WERI-Rb-1 (cell line): ENCODE measurements at regions not wholly inside any gene's neighbourhood (a gene's known extent, or its start where the extent isn't known, plus 50 kb on each side); places are given as distances from the start of the nearest gene placed in this dataset.
A peak's percentile ranks its signal among the peaks of the same experiment; 100 is the strongest.

Experiments
- DNase-seq: peaks from one replicate; pipeline ENCODE4 v3.0.0-alpha.2; 2020
- H3K27ac ChIP-seq: fragments of 250-450 bp; sonication (Bioruptor Pico); 2 replicates; pipeline ENCODE4 v1.5.1; 2020; ENCODE audit warnings: mild to moderate bottlenecking, moderate library complexity
- H3K27me3 ChIP-seq: fragments of 250-450 bp; sonication (Bioruptor Pico); 2 replicates; pipeline ENCODE4 v1.5.1; 2021; ENCODE audit warnings: mild to moderate bottlenecking, low read depth, moderate library complexity; ENCODE audit not compliant: insufficient read depth, severe bottlenecking
- H3K36me3 ChIP-seq: fragments of 250-450 bp; sonication (Bioruptor Pico); 2 replicates; pipeline ENCODE4 v1.5.1; 2020; ENCODE audit warnings: mild to moderate bottlenecking, moderate library complexity
- H3K4me3 ChIP-seq: 2 replicates; pipeline ENCODE4 v1.5.1; 2011; ENCODE audit warnings: low read depth, mild to moderate bottlenecking, control low read depth, low read length
- H3K9me3 ChIP-seq: fragments of 250-450 bp; sonication (Bioruptor Pico); 2 replicates; pipeline ENCODE4 v1.5.1; 2021; ENCODE audit warnings: mild to moderate bottlenecking, moderate library complexity; ENCODE audit not compliant: severe bottlenecking
- TF ChIP-seq, protein P1 (sequence below): IDR thresholded peaks from 2 replicates; pipeline ENCODE4 v1.5.1; 2011; ENCODE audit warnings: low read depth, mild to moderate bottlenecking, control low read depth, inconsistent platforms, low read length

DNA sequence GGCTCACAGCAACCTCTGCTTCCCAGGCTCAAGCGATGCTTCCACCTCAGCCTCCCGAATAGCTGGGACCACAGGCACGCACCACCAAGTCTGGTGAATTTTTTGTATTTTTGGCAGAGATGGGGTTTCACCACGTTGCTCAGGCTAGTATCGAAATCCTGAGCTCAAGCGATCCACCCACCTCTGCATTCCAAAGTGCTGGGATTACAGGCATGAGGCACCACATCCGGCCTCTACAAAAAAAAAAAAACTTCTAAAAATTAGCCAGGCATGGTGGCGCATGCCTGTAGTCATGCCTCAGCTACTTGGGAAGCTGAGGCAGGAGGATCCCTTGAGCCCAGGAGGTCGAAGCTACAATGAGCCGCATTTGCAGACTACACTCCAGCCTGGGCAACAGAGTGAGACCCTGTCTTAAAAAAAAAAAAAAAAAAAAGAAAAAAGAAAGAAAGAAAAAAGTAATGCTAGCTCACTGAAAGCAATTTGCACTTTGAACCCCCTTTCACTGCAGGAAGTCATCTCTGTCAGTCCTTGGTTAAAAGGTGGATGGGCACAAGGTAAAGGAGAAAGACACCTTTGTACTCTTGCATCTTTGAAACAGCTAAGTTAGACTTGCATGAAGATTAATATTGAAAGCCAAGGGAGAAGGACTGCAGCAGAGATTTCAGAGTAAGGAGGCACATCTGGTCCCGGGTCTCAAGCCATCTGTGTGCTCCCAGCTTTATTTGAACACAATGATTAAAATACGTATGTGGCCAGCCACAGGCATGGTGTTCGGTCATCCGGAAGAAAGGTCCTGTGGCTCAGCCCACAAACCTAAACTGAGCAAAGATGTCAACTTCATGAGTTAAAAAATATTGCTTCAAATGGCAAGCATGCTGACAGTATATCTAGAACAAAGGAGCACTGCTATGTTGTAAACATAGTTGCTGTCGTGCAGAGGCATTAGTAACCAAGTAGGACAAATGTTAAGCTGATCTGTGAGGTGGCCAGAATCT is 103.8 kb upstream of the HMGA2 start:
- DNase-seq = peak; percentile 18
- no peaks in the 10 kb centered on the region for H3K27me3 ChIP-seq
- H3K9me3 ChIP-seq = no peaks in the 10 kb centered on the region
- no peak overlapping the region for H3K27ac ChIP-seq
- no peaks in the 10 kb centered on the region for H3K36me3 ChIP-seq
- TF ChIP-seq, protein P1, sequence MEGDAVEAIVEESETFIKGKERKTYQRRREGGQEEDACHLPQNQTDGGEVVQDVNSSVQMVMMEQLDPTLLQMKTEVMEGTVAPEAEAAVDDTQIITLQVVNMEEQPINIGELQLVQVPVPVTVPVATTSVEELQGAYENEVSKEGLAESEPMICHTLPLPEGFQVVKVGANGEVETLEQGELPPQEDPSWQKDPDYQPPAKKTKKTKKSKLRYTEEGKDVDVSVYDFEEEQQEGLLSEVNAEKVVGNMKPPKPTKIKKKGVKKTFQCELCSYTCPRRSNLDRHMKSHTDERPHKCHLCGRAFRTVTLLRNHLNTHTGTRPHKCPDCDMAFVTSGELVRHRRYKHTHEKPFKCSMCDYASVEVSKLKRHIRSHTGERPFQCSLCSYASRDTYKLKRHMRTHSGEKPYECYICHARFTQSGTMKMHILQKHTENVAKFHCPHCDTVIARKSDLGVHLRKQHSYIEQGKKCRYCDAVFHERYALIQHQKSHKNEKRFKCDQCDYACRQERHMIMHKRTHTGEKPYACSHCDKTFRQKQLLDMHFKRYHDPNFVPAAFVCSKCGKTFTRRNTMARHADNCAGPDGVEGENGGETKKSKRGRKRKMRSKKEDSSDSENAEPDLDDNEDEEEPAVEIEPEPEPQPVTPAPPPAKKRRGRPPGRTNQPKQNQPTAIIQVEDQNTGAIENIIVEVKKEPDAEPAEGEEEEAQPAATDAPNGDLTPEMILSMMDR = no peak
- H3K4me3 ChIP-seq = no peak overlapping the region

DNA sequence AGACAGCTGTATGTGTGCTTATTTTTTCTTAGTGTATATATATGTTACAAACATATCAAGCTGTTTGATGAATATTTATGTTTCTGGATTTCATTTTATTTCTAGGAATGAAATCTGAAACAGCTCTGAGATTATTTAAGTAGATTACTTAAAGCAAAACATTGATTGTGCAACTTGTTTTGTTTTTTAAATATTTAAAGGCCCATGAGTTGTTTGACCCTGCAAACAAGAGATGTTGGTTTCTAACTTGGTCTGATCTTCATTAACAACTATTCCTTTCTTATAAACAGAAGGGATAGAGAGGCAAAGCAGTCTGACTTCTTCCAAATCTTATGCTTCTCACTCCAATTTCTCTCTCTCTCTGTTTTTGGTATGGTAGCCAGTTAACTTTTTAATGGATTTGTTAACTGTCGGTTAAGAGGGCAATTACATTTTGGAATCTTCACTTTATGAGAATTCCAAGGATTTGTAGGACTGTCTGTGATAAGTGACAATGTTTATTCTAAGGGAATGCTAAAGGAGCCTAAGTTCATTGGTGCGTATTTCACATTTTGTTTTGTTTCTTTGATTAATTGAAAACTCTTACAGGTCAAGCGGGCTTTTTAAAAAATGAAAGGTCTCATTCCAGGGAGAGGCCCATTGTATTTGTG is 102.6 kb upstream of the HMGA2 start:
- H3K27me3 ChIP-seq = no peaks in the 10 kb centered on the region
- no peak overlapping the region for H3K4me3 ChIP-seq
- DNase-seq = no peak
- TF ChIP-seq, protein P1 = no peak
- H3K36me3 ChIP-seq = no peaks in the 10 kb centered on the region
- no peaks in the 10 kb centered on the region for H3K9me3 ChIP-seq
- H3K27ac ChIP-seq = no peak overlapping the region

DNA sequence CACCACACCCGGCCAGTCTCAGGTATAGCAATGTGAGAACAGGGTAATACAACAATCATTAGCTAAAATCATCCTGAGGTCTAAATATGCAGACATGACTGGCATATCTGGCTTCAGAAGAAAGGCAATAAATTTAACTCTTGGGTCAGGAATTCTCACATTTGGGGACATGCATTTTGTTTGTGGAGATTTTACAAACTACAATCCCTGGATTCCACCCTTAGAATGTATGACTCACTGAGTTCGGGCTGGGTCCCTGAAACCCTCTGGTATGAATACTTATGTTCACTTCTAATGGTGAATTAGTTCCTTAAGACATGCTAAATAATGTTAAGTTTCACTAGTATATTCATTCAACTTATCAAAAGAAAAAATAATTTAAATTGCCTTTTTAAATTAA is 98.9 kb upstream of the HMGA2 start:
- H3K27me3 ChIP-seq = no peaks in the 10 kb centered on the region
- DNase-seq = no peak
- TF ChIP-seq, protein P1 = no peak
- no peak overlapping the region for H3K4me3 ChIP-seq
- no peaks in the 10 kb centered on the region for H3K9me3 ChIP-seq
- no peak overlapping the region for H3K27ac ChIP-seq
- no peaks in the 10 kb centered on the region for H3K36me3 ChIP-seq

DNA sequence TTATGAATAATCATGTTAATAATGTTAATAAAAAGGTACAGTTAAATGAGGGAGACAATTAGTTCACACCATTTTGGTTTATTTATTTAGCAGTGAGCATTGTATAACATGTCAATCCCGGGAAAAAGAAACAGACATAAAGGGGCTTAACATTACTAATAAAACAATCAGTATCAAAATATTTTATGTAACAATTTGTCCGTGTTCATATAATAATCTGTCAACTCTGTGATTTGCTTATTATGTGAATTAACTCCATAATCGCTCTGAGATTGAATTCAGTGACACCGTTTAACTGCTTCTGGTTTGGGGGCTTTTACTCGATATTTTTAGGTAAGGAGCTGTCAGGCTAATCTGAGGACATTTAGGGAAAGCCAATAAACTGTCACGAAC is 95.8 kb upstream of the HMGA2 start:
- TF ChIP-seq, protein P1 = no peak
- H3K9me3 ChIP-seq = no peaks in the 10 kb centered on the region
- no peaks in the 10 kb centered on the region for H3K36me3 ChIP-seq
- H3K27me3 ChIP-seq = no peaks in the 10 kb centered on the region
- no peak overlapping the region for H3K27ac ChIP-seq
- H3K4me3 ChIP-seq = no peak overlapping the region
- DNase-seq = no peak

DNA sequence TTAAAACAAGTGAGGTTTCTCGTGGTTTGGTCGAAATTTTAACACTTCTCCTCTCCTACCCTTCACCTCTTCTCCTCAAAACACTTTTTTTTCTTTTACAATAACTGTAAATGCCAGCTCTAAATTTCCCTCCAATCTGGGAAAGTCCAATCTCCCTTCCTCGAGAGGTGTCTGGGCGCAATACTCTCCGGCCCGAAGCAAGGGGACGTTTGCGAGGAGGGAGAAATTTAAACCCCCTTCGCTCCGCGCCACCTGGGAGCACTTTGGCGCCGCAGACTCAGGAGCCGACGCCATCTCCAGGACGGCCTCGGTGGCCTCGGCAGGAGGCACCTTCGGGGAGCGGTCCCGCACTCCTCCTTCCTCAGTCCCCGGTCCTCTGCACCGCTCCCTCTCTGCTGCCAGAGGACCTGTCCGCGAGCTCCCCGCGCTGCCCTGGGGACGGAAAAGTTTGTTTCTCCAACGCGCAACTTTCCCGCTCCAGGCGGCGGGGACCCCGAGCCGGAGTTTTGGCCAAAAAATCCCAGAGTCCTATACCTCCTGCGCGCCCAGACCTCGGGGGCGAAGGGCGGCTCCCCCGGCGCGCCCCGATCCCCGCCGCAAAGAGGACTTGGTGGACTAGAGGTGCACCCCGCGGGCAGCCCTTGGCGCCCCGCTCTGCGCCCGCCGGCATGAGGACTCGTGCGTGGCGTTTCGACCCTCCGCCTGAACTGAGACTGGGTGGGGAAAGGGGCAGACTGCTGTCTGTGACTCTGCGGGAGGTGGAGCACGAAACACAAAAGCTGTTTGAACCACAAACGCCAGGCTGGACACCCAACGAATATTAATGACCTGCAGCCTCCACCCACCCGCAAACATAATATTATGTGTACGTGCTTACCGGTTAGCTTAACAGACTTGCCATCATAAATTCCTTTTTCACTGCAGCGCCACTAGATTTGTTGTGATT is 95.2 kb upstream of the HMGA2 start:
- H3K9me3 ChIP-seq = no peaks in the 10 kb centered on the region
- H3K27ac ChIP-seq = no peak overlapping the region
- TF ChIP-seq, protein P1 = no peak
- H3K27me3 ChIP-seq = no peaks in the 10 kb centered on the region
- no peak overlapping the region for H3K4me3 ChIP-seq
- H3K36me3 ChIP-seq = no peaks in the 10 kb centered on the region
- no peak for DNase-seq
